22Rv1 (cell line): ENCODE measurements at regions not wholly inside any gene's neighbourhood (a gene's known extent, or its start where the extent isn't known, plus 50 kb on each side); places are given as distances from the start of the nearest gene placed in this dataset.

ENCODE experiments used
- ZFX ChIP-seq: fragments of 450-650 bp; IDR thresholded peaks from 2 replicates; pipeline ENCODE4 v1.6.1; 2017; ENCODE audit warnings: antibody characterized with exemption, borderline replicate concordance
- TF ChIP-seq, protein P1 (sequence below): fragments of 450-650 bp; IDR thresholded peaks from 2 replicates; pipeline ENCODE4 v1.5.1; 2017; ENCODE audit warnings: mild to moderate bottlenecking

DNA sequence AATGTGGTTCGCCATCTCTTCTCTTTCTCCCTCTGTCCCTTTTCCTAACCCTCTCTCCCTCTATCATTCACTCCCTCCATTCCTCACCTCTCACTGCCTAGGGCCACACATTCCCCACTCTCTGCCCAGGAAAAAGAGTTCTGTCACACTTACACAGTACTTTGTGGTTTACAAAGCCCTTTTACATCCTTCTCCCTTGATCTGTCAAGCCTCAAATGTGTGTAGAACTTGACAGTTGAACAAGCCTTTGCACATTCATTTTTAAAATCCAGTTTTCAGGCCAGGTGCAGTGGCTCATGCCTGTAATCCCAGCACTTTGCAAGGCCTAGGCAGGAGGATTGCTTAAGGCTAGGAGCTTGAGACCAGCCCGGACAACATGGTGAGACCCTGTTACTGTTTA is 156.3 kb downstream of the VSIG4 start:
- TF ChIP-seq, protein P1, sequence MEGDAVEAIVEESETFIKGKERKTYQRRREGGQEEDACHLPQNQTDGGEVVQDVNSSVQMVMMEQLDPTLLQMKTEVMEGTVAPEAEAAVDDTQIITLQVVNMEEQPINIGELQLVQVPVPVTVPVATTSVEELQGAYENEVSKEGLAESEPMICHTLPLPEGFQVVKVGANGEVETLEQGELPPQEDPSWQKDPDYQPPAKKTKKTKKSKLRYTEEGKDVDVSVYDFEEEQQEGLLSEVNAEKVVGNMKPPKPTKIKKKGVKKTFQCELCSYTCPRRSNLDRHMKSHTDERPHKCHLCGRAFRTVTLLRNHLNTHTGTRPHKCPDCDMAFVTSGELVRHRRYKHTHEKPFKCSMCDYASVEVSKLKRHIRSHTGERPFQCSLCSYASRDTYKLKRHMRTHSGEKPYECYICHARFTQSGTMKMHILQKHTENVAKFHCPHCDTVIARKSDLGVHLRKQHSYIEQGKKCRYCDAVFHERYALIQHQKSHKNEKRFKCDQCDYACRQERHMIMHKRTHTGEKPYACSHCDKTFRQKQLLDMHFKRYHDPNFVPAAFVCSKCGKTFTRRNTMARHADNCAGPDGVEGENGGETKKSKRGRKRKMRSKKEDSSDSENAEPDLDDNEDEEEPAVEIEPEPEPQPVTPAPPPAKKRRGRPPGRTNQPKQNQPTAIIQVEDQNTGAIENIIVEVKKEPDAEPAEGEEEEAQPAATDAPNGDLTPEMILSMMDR, result no peak
- no peak for TF ChIP-seq ZFX
